ENCODE measurements at regions not wholly inside any gene's neighbourhood (a gene's known extent, or its start where the extent isn't known, plus 50 kb on each side); places are given as distances from the start of the nearest gene placed in this dataset.
"Not testable (repeated sequence)": the region's sequence is repeated elsewhere in the genome, so short reads cannot be mapped to it uniquely, and the experiment has no call there.

DNA sequence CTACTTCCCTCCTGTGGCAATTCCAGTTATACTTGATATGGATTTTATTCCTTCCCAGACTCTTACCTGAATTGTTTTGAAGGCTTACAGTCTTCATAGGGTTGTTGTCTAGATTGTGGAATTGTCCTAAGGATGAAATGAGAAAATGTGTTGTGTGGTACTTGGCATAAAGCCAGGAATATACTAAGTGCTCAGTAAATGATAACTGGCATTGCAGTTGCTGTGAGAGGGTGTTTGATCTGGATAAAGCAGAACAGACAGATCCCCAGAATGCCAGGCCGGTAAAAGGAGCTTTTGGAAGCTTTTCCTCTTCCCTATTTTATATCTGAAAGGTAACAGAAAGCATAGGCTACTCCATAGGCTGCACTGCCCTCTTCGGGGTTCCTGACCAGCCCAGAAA is 78.4 kb upstream of the IKBKE start:
- in situ Hi-C loops (cut with HindIII; ENCODE audit: low sequenced_read_pairs); DNase-seq (ENCODE audit: low spot score): not testable (repeated sequence)

DNA sequence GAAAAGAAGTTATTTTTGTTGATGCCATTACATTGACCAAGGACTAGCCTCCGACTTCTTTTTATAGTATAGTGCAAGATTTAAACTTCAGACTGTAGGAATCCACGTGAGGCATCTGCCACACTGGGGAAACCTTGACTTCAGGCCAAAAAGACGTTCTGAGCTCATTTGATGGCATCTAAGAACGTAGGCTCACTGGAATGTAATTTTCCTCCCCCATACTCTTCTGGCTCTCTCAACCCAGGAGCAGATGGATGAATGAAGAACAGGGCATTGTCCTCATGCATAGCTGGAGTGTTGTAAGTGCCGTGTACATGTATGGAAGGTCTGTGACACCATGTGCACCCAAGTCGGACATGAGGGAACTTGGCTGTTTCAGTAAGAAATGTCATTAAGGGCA is 72.8 kb upstream of the IKBKE start:
- in situ Hi-C loops (cut with HindIII; ENCODE audit: low sequenced_read_pairs); DNase-seq (ENCODE audit: low spot score): not testable (repeated sequence)

DNA sequence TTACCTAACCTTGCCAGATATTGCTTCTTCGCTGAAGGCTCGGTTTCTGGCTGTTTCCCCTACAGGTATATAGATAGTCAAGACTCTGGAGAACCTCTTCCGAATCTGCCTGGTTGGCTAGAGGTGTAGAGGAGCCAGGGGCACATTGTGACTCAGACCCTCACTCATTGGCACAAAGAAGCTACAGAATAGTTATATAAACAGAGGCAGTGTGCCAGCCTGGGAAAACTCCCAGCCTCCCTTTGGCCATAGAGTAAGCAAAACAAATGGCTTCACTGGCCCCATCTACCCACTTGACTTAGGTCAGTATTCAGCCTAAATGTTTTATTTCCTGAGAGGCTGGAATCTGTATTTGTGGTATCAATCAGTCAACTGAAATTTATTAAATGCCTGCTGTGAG is 72.0 kb upstream of the IKBKE start:
- DNase-seq (ENCODE audit: low spot score); in situ Hi-C loops (cut with HindIII; ENCODE audit: low sequenced_read_pairs): not testable (repeated sequence)

DNA sequence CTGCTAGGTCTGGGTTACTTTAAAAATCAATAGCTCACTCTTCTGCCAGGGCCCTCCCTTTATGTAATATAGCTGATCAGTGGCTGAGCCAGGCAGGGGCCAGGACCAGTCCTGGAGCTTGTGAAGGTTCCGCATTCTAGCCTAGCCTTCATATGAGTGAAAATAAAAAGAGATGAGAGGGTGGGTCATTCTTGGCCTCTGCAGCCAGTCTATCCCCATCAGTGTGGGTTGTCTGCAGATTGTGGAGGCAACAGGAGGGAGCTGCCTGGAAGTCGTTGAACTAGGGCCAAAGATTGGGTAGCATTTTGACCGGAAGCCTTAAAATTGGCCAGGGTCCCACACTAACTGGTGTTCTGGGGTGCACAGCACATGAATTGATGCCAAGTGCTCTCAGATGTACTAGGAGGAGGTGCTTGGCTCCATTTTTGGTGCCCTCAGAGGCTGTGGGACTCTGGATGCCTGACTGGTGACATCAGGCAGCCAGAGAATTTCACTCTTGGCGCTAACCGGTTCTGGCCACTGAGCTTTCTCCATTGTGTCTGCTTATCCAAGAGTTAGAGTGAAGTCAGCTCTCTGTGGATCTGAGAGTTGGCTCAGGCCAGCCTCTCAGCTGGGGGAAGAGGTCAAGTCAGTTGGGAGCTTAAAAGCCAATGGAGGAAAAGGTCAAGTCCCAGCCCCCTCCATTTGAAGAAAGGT is 66.5 kb upstream of the IKBKE start:
- DNase-seq (ENCODE audit: low spot score); in situ Hi-C loops (cut with HindIII; ENCODE audit: low sequenced_read_pairs): not testable (repeated sequence)

DNA sequence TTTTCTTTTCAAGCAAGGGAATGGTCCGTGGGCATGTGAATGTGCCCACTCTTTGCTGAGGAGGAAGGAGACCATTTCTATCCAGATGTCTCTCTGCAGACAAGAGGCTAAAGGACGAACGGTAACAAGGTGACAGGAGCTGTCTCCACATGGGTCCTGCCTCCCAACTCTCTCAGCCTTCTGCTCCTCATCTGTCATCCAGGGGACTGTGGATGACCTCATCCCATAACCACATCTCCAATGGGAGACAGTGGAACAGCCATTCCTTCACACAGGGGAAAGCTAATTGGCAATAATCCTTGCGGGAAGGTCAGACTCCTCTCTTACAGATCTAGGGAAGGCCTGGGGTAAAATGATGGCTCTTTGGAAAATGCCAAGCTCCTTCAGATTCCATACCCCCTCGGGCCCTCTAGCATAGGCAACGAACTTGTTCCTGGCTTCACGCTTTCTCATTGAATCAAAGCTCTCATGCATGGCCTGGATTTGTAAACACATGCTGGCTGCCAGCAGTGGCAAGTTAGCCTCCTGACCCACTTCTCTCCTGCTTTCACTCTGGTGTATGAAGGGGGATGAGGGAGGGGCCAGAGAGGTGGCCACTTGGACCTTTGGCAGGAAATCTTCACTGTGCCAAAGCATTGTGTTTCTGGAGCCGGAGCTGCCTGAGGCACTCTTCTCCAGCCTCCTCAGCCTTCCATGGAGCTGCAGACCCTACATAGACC is 65.8 kb upstream of the IKBKE start:
- in situ Hi-C loops (cut with HindIII; ENCODE audit: low sequenced_read_pairs); DNase-seq (ENCODE audit: low spot score): not testable (repeated sequence)

DNA sequence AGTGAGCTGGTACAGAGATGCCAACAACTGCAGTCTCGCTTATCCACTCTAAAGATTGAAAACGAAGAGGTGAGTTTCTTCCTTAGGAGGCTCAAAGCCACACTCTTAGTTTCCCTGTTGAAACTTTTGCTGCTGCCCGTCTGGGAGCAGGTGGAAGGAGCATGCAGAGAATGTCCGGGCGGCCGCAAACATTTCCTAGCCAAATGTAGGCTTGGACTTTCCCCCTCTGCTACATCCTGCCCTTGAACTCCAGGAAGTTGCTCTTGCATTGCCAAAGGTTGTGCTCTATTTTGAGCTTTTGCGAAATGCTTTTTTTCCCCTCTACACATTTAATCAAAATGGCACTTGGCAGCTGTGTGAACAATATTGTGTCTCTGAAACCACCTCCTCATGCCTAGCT is 65.0 kb upstream of the IKBKE start:
- DNase-seq (ENCODE audit: low spot score); in situ Hi-C loops (cut with HindIII; ENCODE audit: low sequenced_read_pairs): not testable (repeated sequence)

DNA sequence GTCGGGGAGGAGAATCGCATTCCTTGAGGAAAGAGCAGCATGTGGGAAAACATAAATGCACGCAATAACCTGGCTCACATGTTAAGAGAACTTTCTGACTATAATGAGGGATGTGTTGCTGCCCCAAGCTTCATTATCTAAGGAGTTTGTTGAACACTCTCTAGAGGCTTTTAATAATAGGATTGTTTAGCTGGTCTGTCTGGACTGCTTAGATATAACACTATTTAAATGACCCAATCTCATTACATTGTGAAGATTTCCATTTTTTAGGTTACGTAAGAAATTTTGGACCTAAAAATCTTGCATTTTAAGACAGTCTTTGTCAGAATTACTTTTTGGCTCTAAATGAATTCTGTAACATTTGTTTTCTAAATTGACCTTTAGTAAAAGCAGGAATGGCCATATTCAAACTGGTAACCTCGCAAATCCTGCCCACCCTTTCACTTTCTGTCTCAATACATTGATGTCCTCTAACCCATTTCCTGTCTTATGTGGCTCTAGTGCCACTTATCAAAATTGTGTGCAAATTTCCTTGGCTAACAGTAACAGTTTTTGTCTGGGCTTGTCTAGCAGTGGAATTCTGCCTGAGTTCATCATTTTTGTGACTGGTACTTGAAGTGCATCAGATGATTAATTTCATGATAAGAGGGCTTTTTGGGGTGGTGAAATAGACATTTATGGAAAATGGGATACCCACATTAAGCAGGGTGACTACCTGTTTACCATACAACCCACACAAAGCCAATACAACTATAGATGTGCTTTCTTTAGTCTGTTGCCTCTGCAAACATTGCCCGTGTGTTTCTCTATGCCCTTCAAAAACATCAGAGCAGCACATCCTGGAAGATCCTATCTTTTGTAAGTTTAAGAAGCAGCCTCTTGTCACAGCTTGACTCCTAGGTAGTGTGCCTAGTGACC is 61.6 kb upstream of the IKBKE start:
- DNase-seq (ENCODE audit: low spot score); in situ Hi-C loops (cut with HindIII; ENCODE audit: low sequenced_read_pairs): not testable (repeated sequence)

DNA sequence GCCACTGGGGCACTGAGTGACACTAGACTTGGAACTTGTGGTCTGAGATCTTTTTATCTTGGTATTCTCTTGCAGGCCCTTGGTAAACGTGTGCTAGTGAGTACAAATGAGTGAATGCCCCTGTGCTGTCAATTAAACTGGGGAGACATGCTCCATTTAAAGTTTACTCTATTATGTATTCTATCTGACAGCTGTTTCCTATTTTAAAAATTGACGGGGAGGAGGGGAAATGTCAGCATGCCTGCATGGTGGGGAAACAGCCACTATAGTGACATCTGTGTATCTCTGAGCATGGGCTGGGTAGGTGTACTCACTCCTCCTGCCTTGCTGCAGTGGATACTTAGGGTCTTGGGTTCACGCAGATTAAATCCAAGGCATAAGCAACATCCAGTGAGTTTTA is 59.0 kb upstream of the IKBKE start:
- in situ Hi-C loops (cut with HindIII; ENCODE audit: low sequenced_read_pairs): no loop called here
- no peak for DNase-seq (ENCODE audit: low spot score)

DNA sequence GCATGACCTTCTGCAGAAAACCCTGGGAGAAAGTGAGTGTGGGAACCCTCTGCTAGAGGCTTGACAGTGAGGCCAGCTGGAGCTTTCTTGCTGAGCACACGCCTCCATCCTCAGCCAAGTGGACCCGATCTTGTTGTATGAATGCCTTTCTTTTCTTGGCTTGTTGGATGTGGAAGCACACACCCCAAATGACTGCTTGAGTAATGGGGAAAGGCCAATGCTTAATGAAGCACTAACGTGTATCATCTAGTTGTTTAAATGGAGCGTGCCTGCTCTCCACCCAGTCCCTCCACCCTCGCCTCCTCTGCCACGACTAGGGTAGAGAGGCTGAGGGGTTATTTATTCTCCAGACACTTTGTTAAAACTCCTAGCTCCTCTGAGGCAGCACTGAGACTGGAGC is 54.3 kb upstream of the IKBKE start:
- DNase-seq (ENCODE audit: low spot score): no peak
- in situ Hi-C loops (cut with HindIII; ENCODE audit: low sequenced_read_pairs): no loop called here

DNA sequence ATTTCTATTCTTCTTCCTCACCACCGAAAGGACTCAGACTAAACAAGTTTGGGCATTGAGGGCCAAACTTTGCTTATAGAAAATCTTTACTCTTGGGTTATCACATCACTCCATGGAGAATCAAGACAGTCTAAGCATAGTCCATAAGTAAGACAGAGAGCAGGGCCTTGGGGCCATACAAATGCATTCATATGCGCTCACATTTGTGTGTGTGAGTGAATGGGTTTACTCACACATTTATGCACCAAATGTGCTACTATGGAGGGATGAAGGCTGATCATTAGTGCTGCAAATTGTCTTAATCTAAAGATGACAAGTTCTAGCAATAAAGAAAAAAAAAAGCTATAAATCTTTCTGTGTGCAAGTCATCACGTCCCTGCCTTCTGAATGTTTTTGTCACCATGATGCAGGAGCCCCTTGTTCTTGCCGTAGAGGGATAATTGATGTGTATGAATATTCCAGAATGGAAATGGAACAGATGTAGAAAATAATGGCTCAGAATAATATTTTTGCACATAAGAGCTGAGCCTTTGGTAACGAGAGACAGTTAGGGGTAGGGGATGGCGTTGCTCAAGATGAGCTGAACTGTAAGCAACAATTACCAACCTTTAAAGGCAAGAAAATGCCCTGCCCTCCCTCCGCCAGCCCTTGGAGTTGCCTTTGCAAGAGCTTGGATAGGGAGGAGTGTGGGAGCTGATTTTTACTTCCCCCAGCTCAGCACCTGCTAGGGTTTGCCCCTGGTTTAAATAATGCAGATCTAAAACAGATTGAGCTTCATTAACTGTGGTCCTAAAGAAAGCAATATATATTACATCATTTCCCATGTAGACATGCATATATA is 52.3 kb upstream of the IKBKE start:
- DNase-seq (ENCODE audit: low spot score): no peak

DNA sequence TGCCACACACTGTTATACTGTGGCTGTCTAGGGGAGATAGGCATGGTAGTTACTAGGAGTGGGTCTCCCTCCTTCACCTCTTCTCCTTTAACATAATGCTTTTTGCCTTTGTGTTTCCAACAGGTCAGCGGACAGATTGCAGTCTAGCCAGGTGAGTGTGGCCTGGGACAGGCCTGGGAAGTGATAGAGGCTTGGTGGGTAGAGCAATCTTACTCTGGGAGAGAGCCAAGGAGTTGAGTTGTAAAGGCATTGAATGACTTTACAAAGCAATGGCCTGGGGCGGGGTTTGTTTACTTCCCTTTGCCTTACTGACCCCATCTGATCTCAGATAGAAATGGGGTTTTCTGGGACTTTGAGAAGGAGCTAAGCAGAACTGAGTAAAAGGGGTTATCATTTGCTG is 51.0 kb upstream of the IKBKE start:
- no peak for DNase-seq (ENCODE audit: low spot score)
- in situ Hi-C loops (cut with HindIII; ENCODE audit: low sequenced_read_pairs): no loop called here

More for the DNA sequence above, 52.3 kb upstream of the IKBKE start:
- in situ Hi-C loops (cut with HindIII; ENCODE audit: low sequenced_read_pairs): no loop called here

DNA sequence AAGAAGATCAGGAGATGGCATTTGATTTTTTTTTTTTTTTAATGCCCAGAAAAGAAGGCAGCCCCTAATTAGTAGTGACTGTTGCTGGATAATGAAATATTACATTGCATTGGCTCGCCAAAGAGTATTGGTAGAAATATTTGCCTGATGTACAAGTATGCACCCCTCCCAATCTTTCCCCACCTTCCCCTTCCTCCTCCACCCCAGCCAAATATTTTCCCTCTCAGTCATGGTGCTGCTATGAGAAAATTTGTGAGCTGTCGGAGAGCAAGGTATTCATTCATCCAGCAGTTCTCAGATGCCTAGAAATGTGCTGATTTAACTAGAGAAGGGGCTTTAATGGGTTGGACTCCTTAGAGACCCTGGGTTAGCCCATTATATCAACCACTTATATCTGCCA is 50.5 kb upstream of the IKBKE start:
- no peak for DNase-seq (ENCODE audit: low spot score)
- in situ Hi-C loops (cut with HindIII; ENCODE audit: low sequenced_read_pairs): no loop called here

DNA sequence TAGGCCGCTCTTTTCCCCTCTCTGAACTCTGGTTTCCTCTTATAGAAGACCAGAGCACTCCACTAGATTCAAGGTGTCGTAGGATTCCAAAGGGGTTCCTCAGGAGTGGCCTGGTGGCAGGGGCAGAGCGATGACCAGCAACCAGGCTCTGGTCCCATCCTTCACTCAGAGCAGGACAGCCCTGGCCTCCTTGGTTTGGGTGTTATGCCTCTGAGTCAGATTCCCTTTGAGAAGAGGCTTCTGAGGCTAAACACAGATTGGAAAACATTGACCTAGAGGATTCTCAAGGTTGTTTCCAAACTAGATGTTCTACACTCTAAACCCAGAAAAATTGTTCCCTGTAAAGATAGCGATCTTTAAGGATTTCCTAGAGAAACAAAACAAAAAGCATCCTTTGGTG is 49.8 kb upstream of the IKBKE start:
- in situ Hi-C loops (cut with HindIII; ENCODE audit: low sequenced_read_pairs): no loop called here
- no peak for DNase-seq (ENCODE audit: low spot score)
